NCI-H187 treated with DMSO at 0.1 percent for 48 hours (cell line): ENCODE measurements at regions not wholly inside any gene's neighbourhood (a gene's known extent, or its start where the extent isn't known, plus 50 kb on each side); places are given as distances from the start of the nearest gene placed in this dataset.

Source experiments
- DNase-seq: peaks from one replicate; lab custom pipeline; 2025; lab: John Stamatoyannopoulos, UW

DNA sequence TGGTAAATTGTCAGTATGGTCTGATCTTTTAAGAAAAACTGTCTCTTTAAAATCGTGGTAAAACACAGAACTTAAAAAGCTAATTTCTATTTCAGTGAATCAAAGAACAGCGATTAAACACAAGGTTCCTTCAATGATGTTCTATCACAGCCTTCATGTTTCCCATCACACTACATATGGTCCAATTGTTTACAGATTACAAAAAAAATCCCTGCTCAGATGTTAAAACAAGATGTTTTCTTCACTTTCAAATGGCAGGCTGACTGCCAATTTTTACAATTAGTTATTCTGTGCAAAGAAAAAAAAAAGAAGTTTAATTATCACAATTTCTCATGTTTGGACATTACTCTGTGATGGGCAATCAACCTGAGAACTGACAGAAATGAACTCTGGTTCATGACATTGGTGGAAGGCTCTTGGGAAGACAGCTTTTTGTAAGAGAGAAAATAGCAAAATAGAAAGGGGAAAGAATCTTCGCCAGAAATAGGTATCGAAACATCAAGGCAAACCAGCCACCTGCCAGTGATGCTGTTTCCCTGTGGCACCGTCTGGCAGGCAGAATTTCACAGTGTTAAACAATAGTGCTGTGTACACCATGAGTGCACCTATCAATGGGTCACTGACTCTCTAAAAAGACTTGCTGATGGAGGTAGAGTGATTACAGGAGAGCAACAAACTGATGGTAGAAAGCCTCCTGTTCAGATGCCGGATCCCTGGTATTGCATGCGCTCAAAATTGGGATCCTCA lies 1020.0 kb upstream of the ARRDC3 start:
- peak; percentile 57 for DNase-seq

DNA sequence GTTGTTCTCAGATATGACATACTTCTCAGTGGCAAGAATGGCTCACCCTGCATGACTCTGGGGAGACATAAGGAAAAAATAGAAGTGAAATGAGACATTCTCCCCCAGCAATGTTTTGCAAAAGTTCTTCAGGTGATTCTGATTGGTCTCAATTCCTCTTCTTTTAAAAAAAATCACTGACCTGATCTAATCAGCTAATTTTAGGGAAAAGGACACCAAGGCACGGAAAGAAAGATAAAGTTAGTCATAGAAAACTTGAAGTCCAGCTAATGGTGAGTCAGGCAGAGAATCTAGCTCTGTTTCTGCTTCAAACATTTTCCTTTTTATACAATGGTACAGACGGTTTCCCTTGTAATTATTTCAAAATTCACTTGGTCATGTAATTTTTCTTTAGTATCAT lies 1018.9 kb upstream of the ARRDC3 start:
- no peak for DNase-seq

DNA sequence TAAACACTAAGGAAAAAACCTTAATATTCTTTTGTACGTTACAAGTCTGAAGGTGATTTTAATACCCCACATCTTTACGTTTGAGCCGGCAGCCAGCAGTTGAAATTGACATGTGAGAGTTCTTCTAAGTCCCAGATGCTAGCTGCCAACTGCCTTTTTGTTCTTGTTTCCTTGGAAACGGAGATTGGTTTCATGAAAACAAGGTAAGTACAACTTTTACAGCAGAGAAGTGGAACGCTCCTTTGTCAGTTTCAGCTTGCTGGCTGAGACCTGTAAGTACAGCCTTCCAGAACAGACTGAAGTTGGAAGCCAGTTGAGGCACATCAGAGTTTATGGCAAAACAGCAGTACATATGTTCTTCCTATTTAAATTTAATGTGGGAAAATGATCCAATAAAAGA lies 1018.4 kb upstream of the ARRDC3 start:
- DNase-seq, result no peak

DNA sequence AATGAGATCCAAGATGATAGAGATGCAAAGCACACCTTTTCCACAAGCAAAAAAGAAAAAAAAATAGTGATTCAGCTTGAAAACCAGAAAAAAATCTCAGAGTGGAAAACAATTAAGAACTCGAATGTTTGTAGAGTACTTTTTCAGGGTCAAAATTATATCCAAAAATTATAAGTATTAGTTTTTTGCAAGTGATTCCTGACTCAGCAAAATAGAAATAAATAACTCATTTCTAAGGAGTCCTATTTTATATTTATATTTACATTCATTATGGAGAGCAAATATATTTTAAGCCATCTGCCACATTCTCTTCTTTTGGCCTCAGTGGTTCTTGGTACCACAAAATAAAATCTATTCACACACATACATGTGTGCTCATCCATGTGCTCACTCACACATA lies 1011.8 kb upstream of the ARRDC3 start:
- DNase-seq, result no peak

DNA sequence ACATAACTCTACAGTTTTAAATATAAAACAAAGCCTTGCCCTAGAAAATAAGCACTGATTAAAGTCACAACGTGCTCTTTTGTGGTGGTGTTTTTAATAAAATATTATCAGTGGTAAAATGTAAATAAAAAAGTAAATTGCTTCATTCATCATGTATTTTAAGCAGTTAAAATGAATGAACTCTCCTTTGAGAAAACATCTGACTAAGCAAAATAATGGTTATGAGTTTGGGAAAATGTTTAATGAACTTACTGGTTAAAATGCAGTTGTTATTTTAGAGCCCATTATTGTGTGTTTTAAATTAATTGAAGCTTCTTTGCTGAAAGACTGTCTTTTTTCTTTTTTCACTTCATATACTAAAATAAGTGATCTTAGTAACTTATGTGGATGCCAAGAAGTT lies 1007.5 kb upstream of the ARRDC3 start:
- DNase-seq, result no peak

DNA sequence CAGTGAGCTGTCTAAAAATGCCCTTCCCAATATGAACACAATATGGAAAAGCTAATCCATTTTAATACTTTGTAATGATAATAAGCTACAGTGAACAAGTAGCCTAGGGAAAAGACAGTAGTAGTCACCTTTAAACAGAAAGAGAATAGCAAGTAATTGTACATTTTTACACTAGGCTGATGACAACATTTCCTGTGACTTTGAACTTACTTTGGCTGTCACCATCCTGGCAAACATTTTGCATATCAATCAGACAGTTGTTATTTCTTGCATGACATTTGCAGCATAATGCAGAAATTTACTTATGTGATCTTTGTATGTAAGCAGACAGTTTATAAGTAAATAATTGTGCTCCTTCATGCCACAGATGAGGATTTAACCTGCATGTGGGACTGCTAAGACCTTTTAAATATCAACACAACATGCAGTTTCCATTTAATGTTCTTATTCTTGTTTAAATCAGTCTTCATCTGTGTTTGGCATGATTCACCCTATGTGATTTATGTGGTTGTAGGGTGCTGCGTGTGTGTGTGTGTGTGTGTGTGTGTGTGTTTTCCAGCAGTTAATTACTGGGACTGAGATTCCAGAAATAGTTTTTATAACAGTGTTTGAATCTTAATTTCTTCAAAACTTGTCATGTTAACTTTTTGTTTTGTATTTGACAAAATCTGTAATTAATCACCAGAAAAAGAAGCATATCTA lies 997.1 kb upstream of the ARRDC3 start:
- no peak for DNase-seq

DNA sequence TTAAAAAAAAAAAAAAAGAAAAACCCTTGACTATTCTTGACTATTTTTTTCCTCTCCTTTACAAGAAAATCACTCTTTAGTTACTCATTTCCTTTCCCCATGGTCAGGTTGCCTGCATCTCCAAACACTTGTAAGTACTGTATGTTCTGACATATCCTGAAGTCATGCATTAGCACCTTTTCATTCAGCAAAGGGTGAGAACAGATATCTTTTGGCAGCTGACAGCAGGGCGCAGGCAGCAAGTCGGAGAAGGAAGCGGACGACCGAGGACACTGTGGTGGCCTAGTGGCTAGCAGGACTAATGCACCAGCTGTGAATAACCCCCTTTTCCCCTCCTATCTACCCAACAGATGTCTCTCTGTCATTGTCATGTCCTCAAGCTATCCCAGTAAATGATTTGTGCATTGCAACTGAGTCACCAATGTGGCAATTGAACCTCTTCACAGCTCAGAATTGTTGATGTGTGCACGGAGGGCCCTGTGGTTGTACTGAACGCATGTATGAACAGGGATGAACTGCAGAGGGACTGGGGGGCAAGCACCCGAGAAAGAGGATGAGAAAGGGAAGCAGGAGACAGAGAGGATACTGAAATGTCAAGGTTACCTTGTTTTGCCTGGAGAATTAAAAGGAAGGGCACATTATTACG lies 996.0 kb upstream of the ARRDC3 start:
- no peak for DNase-seq

DNA sequence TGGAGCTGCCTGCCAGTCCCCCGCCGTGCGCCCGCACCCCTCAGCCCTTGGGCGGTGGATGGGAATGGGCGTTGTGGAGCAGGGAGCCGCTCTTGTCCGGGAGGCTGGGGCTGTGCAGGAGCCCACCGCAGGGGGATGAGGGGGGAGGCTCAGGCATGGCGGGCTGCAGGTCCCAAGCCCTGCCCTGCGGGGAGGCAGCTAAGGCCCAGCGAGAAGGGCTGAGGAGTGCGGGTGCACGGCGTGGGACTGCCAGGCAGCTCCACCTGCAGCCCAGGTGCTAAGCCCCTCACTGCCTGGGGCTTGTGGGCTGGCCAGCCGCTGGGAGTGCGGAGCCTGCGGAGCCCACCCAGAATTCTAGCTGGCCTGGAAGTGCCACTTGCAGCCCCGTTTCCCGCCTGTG lies 991.7 kb upstream of the ARRDC3 start:
- DNase-seq, result no peak

DNA sequence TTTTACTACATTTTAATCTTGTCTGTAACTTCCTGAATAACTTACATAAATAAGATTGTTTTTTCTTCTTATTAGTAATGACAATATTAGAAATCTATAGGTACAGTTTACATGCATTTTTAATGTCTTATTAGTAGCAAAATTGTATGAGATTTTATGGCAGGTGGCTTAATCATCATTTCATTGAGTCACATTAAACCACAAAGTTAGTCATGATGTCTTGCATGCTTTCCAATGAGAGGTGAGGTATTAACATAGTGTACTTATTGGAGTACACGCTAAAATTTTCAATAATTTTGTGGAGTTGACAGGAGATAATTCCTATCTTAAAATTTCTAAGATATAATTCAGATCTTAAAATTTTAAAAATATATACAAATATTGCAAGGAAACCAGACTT lies 989.6 kb upstream of the ARRDC3 start:
- DNase-seq, result no peak

DNA sequence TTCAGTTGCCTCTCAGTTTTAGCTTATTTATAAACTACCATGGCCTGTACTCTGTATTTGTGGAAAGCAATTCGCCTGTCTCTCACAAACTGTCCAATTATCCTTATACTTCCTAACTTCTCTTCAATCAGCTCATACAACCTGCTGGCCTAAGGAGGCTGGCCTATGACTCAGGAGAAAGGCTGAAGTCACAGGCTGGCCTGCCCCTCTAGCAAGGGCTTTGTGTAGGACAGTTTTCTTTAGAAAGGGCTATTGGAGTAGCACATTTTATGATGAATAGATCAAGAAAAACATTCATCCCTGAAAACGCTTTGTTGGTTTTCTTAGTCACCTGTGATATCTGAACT lies 988.7 kb upstream of the ARRDC3 start:
- DNase-seq, result no peak

DNA sequence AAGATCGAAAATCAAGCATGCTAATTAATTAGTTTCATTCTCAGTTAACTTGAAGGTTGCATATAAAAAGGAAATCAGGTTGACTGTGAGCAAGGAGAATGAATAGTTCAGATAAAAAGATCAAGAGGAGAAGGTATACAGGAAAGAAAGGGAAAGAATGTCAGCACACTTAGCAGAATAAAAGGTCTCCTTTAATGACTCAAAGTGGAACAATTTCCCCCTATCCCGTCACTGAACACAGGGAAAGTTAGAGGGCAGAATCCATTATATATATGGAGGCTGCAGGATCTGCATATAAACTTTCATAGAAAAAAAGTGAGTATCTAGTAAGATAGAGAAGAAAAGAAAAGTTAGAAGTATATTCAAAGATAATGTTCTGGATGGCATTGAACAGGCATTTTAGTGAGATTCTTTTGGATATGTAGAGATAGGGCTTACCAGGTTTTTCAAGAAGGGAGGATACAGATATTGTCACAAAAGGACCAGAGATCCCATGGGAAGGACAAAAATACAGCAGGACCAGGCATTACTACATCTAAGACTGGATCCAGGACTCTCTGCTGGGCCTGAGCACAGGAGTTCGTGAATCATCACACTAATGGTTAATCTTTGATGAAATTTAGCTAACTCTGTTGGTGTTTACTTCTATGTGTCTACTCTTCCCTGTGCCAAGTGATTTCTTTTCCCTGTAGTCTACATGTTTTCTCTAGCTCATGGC lies 988.2 kb upstream of the ARRDC3 start:
- DNase-seq, result no peak

DNA sequence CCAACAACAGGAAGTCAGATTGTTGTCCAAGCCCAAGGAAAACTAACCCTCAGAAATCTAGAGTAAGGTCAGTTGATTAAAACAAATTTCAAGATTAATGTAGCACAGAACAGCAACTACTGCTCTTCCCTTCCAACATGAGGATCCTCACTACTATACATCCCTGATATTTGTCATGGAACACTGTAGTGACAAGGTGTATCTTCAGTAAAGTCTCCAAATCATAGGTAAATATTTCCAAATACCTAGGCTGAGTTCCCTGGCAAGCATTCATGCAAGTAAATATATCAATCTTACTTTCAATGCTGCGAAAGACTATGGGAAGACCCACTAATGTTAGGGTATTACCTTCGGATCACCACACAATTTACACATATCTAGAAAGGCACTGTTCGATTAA lies 986.9 kb upstream of the ARRDC3 start:
- DNase-seq, result no peak

DNA sequence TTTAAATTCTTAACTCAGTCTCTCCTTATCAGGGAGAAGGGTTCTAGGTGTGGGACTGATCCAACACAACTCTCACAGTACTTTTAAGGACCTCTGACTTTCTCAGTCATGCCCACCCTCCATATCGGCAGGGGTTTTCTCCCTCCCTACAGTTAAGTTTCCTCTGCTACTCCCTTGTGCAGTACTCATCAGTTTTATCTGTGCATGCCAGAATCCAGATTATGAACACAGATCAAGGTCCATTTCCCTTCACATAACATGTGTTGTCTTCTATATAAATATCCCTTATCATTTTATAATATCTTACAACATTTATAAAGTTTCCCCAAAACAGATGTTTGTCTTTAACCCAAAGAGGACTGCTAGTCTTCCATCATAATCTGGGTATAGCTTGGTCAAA lies 986.5 kb upstream of the ARRDC3 start:
- DNase-seq, result no peak

DNA sequence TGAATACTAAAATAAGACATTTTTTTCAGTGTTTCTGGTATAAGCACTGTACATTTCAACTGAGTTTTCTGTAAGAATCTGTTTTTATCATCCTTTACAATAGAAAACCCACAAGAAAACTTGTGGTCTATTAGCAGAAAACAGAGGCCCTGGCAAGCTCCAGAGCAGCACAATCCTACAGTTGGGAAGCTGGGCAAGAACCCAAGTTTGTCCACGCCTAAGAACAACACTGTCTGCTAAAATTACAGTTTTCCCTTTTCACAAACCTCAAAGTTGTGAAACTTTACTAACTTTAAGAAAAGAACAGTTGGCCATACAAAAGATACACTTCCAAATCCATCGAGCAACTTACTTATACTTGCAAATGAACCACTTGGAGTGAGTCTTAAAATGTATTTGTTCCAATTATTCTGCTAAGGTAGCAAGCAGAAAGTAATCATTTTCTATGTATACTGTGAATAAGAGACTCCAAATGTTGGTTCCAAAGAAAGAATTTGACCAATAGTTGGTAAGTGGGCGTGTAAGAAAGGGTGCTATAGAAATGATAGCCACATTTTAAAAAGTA lies 982.0 kb upstream of the ARRDC3 start:
- no peak for DNase-seq

DNA sequence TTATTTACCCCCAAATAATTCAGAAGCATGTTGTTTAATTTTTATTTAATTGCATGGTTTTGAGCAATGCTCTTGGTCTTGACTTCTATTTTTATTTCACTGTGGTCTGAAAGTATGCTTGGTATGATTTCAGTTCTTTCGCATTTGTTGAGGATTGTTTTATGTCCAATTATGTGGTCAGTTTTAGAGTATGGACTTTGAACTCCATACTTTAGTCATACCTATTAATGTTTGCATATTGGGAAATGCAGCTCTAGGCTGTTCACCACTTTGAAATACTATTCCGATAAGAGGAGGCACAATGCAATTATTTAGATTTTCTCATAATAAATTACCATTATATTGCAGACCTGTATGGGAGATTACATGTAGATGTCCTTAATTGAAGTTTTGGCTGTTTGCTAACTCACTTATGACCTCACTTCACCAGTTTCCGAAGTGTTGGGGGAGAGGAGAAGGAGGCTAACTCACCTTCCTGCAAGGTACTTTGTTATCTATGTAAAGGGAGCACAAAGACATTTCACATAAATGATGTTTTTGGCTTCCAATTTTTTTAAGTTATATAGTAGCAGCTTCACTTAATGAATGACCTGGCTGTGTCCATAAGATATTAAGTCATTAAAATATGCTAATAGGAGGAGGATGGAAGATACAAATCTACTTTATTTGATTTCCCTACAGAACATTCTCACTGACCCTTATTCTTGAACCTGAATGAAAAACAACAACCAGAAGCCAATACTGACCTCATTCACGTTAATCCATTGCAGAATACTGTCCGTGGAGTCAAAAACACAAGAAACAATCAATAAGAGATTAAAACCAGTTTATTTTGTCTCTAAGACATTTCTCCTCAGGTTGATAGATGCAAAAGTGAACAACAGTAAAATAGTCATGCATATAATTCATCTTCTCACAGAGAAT lies 970.3 kb upstream of the ARRDC3 start:
- no peak for DNase-seq

DNA sequence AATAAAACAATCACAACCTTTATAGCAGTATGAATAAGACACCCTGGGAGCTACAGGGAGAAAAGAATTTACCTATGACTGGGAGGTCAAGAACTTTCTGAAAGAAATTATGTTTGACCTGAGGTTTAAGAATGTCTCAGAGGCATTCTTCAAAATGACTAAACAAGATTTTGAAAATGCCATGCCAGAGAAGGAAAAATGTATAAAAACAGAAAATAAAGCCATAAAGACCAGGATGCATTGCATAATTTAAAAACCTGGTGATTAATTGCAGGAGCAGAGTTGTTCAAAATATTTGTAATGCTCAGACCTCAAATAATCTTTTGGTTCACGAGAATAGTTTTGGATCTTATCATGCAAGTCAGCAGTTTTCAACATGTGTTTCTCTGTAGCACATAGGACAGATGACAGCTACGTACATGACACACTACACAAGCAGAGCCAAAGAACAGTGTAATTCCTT lies 954.7 kb upstream of the ARRDC3 start:
- no peak for DNase-seq

DNA sequence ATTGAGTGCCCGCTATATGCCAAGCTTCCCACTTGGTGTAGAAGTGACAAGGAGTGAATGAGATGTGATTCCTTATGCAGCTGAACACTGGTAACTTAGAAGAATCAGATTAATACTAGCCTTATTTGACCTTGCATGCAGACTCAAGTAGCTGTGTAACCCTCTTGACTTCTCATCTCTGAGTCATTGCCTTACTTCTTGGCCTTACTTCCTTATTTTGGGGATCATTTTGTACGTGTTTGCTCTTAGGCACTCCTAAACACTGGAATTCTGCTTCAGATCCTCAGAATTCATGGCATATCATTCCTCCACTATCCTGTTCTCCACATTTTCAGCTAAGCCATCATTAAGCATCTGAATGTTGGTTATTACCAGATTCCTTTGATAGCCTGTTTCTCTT lies 948.9 kb upstream of the ARRDC3 start:
- no peak for DNase-seq

DNA sequence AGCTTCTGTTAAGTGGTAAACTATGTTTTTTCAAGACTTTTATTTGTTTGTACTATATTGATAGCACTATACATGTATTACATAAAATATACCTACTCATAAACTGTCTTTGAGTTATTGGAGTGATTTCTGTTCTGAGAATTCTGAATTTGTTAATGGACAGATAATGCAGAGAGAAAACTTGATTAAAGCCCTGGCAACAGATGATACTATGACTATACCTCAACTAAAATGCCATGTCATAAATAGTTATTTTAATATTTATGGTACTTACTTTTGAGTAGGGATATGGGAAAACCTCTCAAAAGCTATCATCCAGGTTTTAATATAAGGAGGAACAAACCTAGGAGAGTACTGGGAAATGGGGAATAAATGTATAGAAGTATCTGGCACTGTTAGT lies 947.2 kb upstream of the ARRDC3 start:
- DNase-seq, result no peak

DNA sequence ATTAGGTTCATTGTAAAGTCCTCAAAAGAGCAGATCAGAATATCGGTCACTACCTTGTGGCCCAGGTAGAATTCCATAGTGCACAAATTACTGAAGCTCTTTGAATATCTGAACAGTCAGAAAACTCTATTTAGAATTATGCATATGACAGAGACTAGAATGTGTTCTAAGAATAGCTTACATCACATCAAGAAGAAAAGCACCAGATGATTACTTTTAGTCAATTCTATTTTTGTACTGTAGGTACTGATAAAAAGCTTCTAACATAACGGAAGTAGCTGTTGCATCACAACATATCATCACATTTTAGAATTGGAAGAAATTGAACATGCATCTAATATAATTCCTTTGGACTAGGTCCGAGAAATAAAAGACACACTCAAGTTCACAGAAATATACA lies 946.6 kb upstream of the ARRDC3 start:
- no peak for DNase-seq

DNA sequence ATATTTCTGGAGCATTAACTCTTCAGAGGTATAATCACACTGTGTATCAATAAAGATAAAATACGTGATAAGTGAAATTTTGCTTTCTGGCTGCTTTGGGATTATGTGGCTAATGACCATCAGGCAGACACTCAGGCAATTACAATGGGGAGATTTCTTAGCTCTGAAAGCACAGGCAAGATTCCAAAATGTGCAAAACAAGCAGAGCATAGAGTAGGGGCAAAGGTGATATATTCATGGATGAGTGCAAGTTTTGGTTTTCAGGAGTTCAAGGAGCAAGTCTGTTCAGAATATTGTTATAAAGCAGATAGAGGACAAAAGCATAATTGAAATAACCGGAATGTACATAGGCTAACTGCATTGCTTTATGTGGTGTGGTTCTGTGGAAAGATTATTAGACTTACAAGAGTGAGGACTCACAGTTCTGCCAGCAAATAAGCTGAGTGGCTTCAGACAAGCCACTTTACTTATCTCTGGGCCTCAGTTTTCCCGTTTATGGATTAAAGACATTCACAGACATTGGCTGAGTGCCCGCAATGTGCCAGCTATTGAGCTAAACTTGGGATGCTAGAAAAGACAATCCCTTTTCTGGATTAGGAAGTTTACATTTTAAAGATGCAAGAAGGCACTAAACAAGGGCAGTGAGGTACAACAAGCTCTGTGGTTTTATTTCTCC lies 945.6 kb upstream of the ARRDC3 start:
- DNase-seq, result no peak

DNA sequence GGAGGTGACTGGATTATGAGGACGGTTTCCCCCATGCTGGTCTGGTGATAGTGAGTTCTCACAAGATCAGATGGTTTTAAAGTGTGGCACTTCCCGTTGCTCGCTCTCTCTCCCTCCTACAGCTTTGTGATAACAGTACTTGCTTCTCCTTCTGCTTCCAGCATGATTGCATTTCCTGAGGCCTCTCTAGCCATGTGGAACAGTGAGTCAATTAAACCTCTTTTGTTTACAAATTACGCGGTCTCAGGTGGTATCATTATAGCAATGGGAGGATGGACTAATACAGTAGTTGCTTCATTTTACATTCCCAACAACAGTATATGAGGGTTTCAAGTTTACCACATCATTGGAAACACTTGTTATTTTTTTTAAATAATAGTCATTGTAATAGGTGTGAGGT lies 937.3 kb upstream of the ARRDC3 start:
- no peak for DNase-seq
